PC-9 (cell line): ENCODE measurements at regions not wholly inside any gene's neighbourhood (a gene's known extent, or its start where the extent isn't known, plus 50 kb on each side); places are given as distances from the start of the nearest gene placed in this dataset.

Experiments
- BruUV-seq: library from RNA; stranded (reverse); fragments of 400-500 nt; replicated peaks from 2 replicates; lab custom pipeline; 2021; lab: Mats Ljungman, UMichigan
- CTCF ChIA-PET: fragments of 300-600 bp; sonication (Branson Sonifier 250); formaldehyde crosslinking; loops from one replicate; lab custom pipeline; 2022; ENCODE audit warnings: antibody characterized with exemption; lab: Charles Lee
- POLR2A ChIA-PET: fragments of 300-600 bp; sonication (Branson Sonifier 250); formaldehyde crosslinking; loops from one replicate; lab custom pipeline; 2022; ENCODE audit warnings: antibody characterized with exemption; ENCODE audit not compliant: unreplicated experiment; lab: Charles Lee
- DNase-seq, 2 experiments: peaks; one replicate each; pipeline versions ENCODE4 v3.0.0 to v3.0.0-alpha.2; 2015 to 2022; ENCODE audit warnings: mixed read lengths in 1 of 2
- H2AFZ ChIP-seq: fragments of 200-600 bp; sonication (generic); 2 replicates; pipeline ENCODE4 v1.8.1; 2017; ENCODE audit warnings: antibody characterized with exemption
- H3F3A ChIP-seq: fragments of 200-600 bp; sonication (generic); 2 replicates; pipeline ENCODE4 v1.8.1; 2017; ENCODE audit warnings: antibody characterized with exemption, mild to moderate bottlenecking, low read depth; ENCODE audit not compliant: insufficient read depth
- H3K27ac ChIP-seq: fragments of 200-600 bp; sonication (generic); 2 replicates; pipeline ENCODE4 v1.6.1; 2016; ENCODE audit warnings: mixed run types
- H3K27me3 ChIP-seq: fragments of 200-600 bp; sonication (generic); 2 replicates; pipeline ENCODE4 v1.6.1; 2016; ENCODE audit warnings: low read depth, mixed run types; ENCODE audit not compliant: insufficient read depth
- H3K36me3 ChIP-seq: fragments of 200-600 bp; sonication (generic); 2 replicates; pipeline ENCODE4 v1.6.1; 2016; ENCODE audit warnings: low read depth, mixed run types
- H3K4me1 ChIP-seq: fragments of 200-600 bp; sonication (generic); replicated peaks from 2 replicates; pipeline ENCODE4 v1.6.1; 2016; ENCODE audit warnings: mixed run types; ENCODE audit not compliant: insufficient read depth
- H3K4me2 ChIP-seq: fragments of 200-600 bp; sonication (generic); 2 replicates; pipeline ENCODE4 v1.6.1; 2017; ENCODE audit warnings: mixed run types
- H3K4me3 ChIP-seq: fragments of 200-600 bp; sonication (generic); 2 replicates; pipeline ENCODE4 v1.6.1; 2016; ENCODE audit warnings: mixed run types
- H3K79me2 ChIP-seq: fragments of 200-600 bp; sonication (generic); 2 replicates; pipeline ENCODE4 v1.6.1; 2017; ENCODE audit warnings: low read depth, mixed run types
- H3K9me2 ChIP-seq: fragments of 200-600 bp; sonication (generic); 2 replicates; pipeline ENCODE4 v1.8.1; 2017; ENCODE audit warnings: mild to moderate bottlenecking; ENCODE audit not compliant: insufficient read depth
- H3K9me3 ChIP-seq: fragments of 200-600 bp; sonication (generic); 2 replicates; pipeline ENCODE4 v1.8.1; 2016; ENCODE audit warnings: low read depth; ENCODE audit not compliant: insufficient read depth
- H4K20me1 ChIP-seq: fragments of 200-600 bp; sonication (generic); 2 replicates; pipeline ENCODE4 v1.8.1; 2017; ENCODE audit not compliant: insufficient read depth
- EZH2 ChIP-seq: fragments of 200-600 bp; sonication (generic); IDR thresholded peaks from 2 replicates; pipeline ENCODE4 v1.8.0; 2017; ENCODE audit warnings: antibody characterized with exemption, low read depth
- intact Hi-C: fragments of 100-400 bp; cut with micrococcal nuclease; formaldehyde crosslinking; loops from one replicate; pipeline ENCODE4 v1.10.0; 2022; ENCODE audit not compliant: unreplicated experiment
- TF ChIP-seq, protein P1 (sequence below): fragments of 200-600 bp; sonication (generic); conservative IDR thresholded peaks from 2 replicates; pipeline ENCODE4 v1.6.1; 2017; ENCODE audit warnings: mixed run types, antibody characterized with exemption, mild to moderate bottlenecking, moderate library complexity

DNA sequence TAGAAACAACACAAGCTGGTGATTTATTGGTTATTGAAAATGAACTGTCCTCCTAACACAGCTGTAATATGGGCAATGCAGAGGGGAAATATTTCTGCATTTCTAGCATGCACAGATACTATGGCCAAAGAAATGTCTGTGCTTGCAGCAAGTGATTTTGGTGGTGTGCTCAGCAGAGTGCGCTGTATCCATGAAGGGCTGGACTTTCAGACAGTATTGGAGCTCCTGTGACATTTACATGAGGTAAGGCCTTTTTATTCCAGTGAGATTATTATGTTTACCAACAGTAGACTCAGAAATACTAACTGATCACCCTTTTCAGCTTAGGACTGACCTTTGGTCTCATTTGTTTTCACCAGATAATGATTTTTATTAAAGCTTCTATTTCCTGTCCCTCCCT, 1302.6 kb upstream of the EPHA6 start:
- TF ChIP-seq, protein P1, sequence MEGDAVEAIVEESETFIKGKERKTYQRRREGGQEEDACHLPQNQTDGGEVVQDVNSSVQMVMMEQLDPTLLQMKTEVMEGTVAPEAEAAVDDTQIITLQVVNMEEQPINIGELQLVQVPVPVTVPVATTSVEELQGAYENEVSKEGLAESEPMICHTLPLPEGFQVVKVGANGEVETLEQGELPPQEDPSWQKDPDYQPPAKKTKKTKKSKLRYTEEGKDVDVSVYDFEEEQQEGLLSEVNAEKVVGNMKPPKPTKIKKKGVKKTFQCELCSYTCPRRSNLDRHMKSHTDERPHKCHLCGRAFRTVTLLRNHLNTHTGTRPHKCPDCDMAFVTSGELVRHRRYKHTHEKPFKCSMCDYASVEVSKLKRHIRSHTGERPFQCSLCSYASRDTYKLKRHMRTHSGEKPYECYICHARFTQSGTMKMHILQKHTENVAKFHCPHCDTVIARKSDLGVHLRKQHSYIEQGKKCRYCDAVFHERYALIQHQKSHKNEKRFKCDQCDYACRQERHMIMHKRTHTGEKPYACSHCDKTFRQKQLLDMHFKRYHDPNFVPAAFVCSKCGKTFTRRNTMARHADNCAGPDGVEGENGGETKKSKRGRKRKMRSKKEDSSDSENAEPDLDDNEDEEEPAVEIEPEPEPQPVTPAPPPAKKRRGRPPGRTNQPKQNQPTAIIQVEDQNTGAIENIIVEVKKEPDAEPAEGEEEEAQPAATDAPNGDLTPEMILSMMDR = no peak
- TF ChIP-seq EZH2 = no peak
- CTCF ChIA-PET = no interaction called here
- Histone ChIP-seq H3K36me3 (no peaks in the 10 kb centered on the region), H3K79me2 (no peaks in the 10 kb centered on the region), H3K9me3 (no peaks in the 10 kb centered on the region), H3K27me3 (no peaks in the 10 kb centered on the region), H4K20me1 (no peaks in the 10 kb centered on the region), H3K27ac (no peak overlapping the region), H2AFZ (no peak overlapping the region), H3K4me1 (no peaks in the 10 kb centered on the region), H3K4me3 (no peak overlapping the region), H3F3A (no peaks in the 10 kb centered on the region), H3K4me2 (no peak overlapping the region), H3K9me2 (no peaks in the 10 kb centered on the region)
- intact Hi-C loops = no loop called here
- POLR2A ChIA-PET = no interaction called here
- no peak for DNase-seq
- no TSS peak for BruUV-seq

GRCh38 chr3:95514260-95514659, 1300.1 kb upstream of the EPHA6 start:
- DNase-seq = no peak
- intact Hi-C loops = no loop called here
- no peaks in the 10 kb centered on the region for H3K4me1 ChIP-seq
- no peaks in the 10 kb centered on the region for H3K36me3 ChIP-seq
- no peaks in the 10 kb centered on the region for H3K79me2 ChIP-seq
- no peak overlapping the region for H3K4me3 ChIP-seq
- no peaks in the 10 kb centered on the region for H4K20me1 ChIP-seq
- H2AFZ ChIP-seq = no peak overlapping the region
- POLR2A ChIA-PET = interaction anchor here (0.6 kb wide), 1 partner anchor 1300 kb away, joined by 16 read pairs; the partner anchor contains the start of gene EPHA6
- H3K27me3 ChIP-seq = no peaks in the 10 kb centered on the region
- TF ChIP-seq, protein P1 = no peak
- no peak for TF ChIP-seq EZH2
- H3K27ac ChIP-seq = no peak overlapping the region
- H3K4me2 ChIP-seq = no peak overlapping the region
- no peaks in the 10 kb centered on the region for H3K9me2 ChIP-seq
- H3F3A ChIP-seq = no peaks in the 10 kb centered on the region
- H3K9me3 ChIP-seq = no peaks in the 10 kb centered on the region
- no TSS peak for BruUV-seq
- CTCF ChIA-PET = no interaction called here

DNA sequence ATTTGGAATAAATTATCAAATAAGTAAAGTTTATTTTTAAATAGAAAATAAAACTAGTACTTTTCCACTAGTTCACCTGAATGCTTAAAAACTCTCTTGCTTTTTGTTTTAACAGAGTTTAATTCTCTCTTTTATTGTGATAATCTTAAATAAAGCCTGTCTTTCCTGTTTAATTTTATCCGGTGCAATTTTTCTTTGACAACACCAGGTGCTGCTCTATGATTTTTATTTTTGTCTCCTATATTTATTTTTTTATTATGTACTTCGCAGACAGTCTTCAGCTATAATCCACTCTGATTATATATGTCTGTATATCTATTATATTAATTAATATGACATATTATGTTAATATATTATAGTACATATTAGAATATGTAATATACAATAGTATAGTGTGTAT, 1293.0 kb upstream of the EPHA6 start:
- POLR2A ChIA-PET = no interaction called here

More for the DNA sequence above, 1293.0 kb upstream of the EPHA6 start:
- no peak for DNase-seq
- H3F3A ChIP-seq = no peaks in the 10 kb centered on the region
- H3K79me2 ChIP-seq = no peaks in the 10 kb centered on the region
- no peaks in the 10 kb centered on the region for H3K9me3 ChIP-seq
- H3K4me2 ChIP-seq = no peak overlapping the region
- H3K36me3 ChIP-seq = no peaks in the 10 kb centered on the region
- H3K9me2 ChIP-seq = no peaks in the 10 kb centered on the region
- H3K4me3 ChIP-seq = no peak overlapping the region
- no peaks in the 10 kb centered on the region for H3K27me3 ChIP-seq
- CTCF ChIA-PET = no interaction called here
- no peak overlapping the region for H3K27ac ChIP-seq
- no peaks in the 10 kb centered on the region for H3K4me1 ChIP-seq
- no TSS peak for BruUV-seq
- no peak for TF ChIP-seq EZH2
- TF ChIP-seq, protein P1 = no peak
- no peak overlapping the region for H2AFZ ChIP-seq
- intact Hi-C loops = no loop called here
- no peaks in the 10 kb centered on the region for H4K20me1 ChIP-seq
